Upper lobe of left lung (tissue), 4 donors: ENCODE measurements at regions not wholly inside any gene's neighbourhood (a gene's known extent, or its start where the extent isn't known, plus 50 kb on each side); places are given as distances from the start of the nearest gene placed in this dataset.

Experiments used
- EP300 ChIP-seq, 4 donors: sonication (generic); formaldehyde crosslinking; IDR thresholded peaks; one replicate each; pipeline ENCODE4 v1.5.1; 2017; ENCODE audit warnings: antibody characterized with exemption in 4 of 4, control low read depth in 2 of 4
- POLR2AphosphoS5 ChIP-seq, 2 donors: sonication (generic); formaldehyde crosslinking; IDR thresholded peaks; one replicate each; pipeline ENCODE4 v1.5.1; 2017; ENCODE audit warnings: antibody characterized with exemption in 2 of 2
- TF ChIP-seq, protein P1 (sequence below), 6 experiments: fragments of 450-650 bp in 4 of 6; fragments of 200-600 bp in 2 of 6; sonication (generic) in 2 of 6; IDR thresholded peaks; one replicate each; pipeline ENCODE4 v1.5.1; 2016 to 2019; ENCODE audit warnings: antibody characterized with exemption in 6 of 6

DNA sequence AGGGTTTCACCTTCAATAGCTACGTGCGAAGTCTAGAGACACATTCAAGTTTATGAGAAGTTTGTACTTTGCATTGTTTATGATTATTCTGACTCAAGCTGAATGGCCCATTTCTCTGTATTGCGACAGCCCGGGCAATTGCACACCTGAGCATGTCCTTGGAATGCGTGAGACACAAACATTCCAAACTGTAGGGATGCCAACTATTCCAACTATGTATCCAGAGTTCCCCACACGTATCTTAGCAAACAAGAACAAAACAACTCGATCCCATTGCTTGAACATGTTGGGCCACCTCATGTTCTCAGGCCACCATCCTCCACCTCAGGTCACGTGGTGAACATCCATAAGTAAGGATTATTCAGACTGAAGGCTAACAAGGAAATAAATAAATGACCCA is 51.4 kb upstream of the EGFR start:
- TF ChIP-seq EP300 (IDR thresholded peaks at IDR 0.05) (peak in 2 of 4 donors; percentile 45 to 87), POLR2AphosphoS5 (IDR thresholded peaks at IDR 0.05) (peak in 1 of 2 donors; percentile 59)
- TF ChIP-seq, protein P1, sequence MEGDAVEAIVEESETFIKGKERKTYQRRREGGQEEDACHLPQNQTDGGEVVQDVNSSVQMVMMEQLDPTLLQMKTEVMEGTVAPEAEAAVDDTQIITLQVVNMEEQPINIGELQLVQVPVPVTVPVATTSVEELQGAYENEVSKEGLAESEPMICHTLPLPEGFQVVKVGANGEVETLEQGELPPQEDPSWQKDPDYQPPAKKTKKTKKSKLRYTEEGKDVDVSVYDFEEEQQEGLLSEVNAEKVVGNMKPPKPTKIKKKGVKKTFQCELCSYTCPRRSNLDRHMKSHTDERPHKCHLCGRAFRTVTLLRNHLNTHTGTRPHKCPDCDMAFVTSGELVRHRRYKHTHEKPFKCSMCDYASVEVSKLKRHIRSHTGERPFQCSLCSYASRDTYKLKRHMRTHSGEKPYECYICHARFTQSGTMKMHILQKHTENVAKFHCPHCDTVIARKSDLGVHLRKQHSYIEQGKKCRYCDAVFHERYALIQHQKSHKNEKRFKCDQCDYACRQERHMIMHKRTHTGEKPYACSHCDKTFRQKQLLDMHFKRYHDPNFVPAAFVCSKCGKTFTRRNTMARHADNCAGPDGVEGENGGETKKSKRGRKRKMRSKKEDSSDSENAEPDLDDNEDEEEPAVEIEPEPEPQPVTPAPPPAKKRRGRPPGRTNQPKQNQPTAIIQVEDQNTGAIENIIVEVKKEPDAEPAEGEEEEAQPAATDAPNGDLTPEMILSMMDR (IDR thresholded peaks at IDR 0.05): no peak
